Mesothelial cell of epicardium (in vitro differentiated cells): ENCODE measurements at regions not wholly inside any gene's neighbourhood (a gene's known extent, or its start where the extent isn't known, plus 50 kb on each side); places are given as distances from the start of the nearest gene placed in this dataset.
A peak's percentile ranks its signal among the peaks of the same experiment; 100 is the strongest.
"Not testable (repeated sequence)": the region's sequence is repeated elsewhere in the genome, so short reads cannot be mapped to it uniquely, and the experiment has no call there.

Source experiments
- DNase-seq, 2 experiments: peaks; one replicate each; pipeline ENCODE4 v3.0.0; 2021; ENCODE audit warnings: low spot score in 2 of 2; ENCODE audit not compliant: unreplicated experiment in 2 of 2
- H3K27ac Mint-ChIP-seq: 2 replicates; pipeline ENCODE4 v1.8.0; 2021; ENCODE audit warnings: mixed read lengths
- H3K27me3 Mint-ChIP-seq: 2 replicates; pipeline ENCODE4 v1.8.0; 2021; ENCODE audit warnings: low read depth, mixed read lengths
- H3K36me3 Mint-ChIP-seq: 2 replicates; pipeline ENCODE4 v1.8.0; 2021; ENCODE audit warnings: mixed read lengths
- H3K4me1 Mint-ChIP-seq: 2 replicates; pipeline ENCODE4 v1.8.0; 2021; ENCODE audit warnings: mixed read lengths
- H3K4me3 Mint-ChIP-seq: 2 replicates; pipeline ENCODE4 v1.8.0; 2021; ENCODE audit warnings: mild to moderate bottlenecking, moderate library complexity, mixed read lengths
- H3K9me3 Mint-ChIP-seq: 2 replicates; pipeline ENCODE4 v1.8.0; 2021; ENCODE audit warnings: mixed read lengths
- TF ChIP-seq, protein P1 (sequence below): fragments of 200-600 bp; sonication (generic); IDR thresholded peaks from one replicate; pipeline ENCODE4 v1.5.0; 2021; ENCODE audit warnings: antibody characterized with exemption; ENCODE audit not compliant: unreplicated experiment

DNA sequence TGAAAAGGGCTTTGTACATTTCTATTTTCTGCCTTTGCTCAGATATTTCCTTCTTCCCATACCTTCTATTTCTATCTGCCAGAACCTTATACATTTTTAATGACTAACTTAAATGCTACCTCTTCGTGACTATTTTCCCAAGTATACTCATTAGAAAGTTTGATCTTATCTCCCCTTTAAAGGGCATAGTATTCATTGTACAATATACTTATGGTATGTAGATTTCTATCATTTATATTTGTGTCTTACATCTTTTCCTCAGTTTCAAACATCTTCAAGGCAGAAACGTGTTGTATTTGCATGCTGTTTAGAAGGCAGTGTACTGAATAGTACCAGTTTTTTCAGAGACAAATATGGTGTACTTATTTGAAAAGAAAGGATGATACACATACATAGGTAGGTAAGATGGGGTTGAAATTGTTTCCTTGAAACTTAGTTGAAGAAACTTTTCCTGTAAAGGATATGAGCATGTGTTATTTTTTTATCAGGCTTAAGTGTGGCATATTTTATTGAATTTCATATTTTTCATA, 518.1 kb upstream of the NUDT12 start:
- H3K36me3 Mint-ChIP-seq: no peaks in the 10 kb centered on the region
- peaks cover 4% of the 10 kb centered on the region for H3K9me3 Mint-ChIP-seq
- H3K4me3 Mint-ChIP-seq: no peak overlapping the region
- H3K27ac Mint-ChIP-seq: no peak overlapping the region
- DNase-seq: no peak
- H3K27me3 Mint-ChIP-seq: no peaks in the 10 kb centered on the region
- TF ChIP-seq, protein P1, sequence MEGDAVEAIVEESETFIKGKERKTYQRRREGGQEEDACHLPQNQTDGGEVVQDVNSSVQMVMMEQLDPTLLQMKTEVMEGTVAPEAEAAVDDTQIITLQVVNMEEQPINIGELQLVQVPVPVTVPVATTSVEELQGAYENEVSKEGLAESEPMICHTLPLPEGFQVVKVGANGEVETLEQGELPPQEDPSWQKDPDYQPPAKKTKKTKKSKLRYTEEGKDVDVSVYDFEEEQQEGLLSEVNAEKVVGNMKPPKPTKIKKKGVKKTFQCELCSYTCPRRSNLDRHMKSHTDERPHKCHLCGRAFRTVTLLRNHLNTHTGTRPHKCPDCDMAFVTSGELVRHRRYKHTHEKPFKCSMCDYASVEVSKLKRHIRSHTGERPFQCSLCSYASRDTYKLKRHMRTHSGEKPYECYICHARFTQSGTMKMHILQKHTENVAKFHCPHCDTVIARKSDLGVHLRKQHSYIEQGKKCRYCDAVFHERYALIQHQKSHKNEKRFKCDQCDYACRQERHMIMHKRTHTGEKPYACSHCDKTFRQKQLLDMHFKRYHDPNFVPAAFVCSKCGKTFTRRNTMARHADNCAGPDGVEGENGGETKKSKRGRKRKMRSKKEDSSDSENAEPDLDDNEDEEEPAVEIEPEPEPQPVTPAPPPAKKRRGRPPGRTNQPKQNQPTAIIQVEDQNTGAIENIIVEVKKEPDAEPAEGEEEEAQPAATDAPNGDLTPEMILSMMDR: no peak
- no peaks in the 10 kb centered on the region for H3K4me1 Mint-ChIP-seq

DNA sequence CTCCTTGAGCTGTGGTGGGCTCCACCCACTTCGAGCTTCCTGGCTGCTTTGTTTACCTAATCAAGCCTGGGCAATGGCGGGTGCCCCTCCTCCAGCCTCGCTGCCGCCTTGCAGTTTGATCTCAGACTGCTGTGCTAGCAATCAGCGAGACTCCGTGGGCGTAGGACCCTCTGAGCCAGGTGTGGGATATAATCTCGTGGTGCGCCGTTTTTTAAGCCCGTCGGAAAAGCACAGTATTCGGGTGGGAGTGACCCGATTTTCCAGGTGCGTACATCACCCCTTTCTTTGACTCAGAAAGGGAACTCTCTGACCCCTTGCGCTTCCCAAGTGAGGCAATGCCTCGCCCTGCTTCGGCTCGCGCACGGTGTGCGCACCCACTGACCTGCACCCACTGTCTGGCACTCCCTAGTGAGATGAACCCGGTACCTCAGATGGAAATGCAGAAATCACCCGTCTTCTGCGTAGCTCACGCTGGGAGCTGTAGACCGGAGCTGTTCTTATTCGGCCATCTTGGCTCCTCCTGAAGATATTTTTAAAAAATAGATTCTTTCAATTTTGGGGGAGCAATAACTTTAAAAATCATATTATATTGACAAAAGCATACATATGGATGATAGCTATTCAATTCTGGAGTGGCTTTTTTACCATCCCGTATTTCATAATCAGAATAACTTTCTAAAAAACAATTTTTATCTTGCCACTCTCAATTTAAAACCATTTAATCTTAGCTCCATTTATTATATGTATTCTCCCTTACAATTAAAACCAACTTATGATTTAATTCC, 517.5 kb upstream of the NUDT12 start:
- DNase-seq, H3K4me3 Mint-ChIP-seq, H3K27ac Mint-ChIP-seq, H3K27me3 Mint-ChIP-seq, H3K9me3 Mint-ChIP-seq, H3K36me3 Mint-ChIP-seq, H3K4me1 Mint-ChIP-seq: not testable (repeated sequence)

DNA sequence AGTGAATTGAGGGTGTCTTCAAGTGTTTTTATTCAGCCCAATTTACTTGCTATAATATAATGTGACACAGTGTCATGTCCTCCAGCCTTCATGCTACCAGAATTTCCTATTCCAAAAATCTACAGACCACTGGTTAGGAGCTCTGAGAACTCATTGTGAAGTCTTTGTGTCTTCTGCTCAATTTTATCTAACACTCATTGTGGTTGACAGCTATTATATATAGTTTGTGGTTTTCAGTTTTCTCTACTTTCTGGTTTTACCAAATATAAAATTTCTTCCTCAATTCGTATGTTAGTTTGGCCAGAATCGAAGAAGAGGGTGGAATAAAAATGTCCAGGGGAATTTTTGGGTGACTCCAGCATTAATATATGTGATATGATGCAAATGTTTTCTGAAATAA, 509.3 kb upstream of the NUDT12 start:
- H3K4me3 Mint-ChIP-seq: no peak overlapping the region
- TF ChIP-seq, protein P1: no peak
- no peak for DNase-seq
- no peaks in the 10 kb centered on the region for H3K4me1 Mint-ChIP-seq
- H3K27me3 Mint-ChIP-seq: no peaks in the 10 kb centered on the region
- peaks cover 4% of the 10 kb centered on the region for H3K9me3 Mint-ChIP-seq
- no peak overlapping the region for H3K27ac Mint-ChIP-seq
- H3K36me3 Mint-ChIP-seq: no peaks in the 10 kb centered on the region

DNA sequence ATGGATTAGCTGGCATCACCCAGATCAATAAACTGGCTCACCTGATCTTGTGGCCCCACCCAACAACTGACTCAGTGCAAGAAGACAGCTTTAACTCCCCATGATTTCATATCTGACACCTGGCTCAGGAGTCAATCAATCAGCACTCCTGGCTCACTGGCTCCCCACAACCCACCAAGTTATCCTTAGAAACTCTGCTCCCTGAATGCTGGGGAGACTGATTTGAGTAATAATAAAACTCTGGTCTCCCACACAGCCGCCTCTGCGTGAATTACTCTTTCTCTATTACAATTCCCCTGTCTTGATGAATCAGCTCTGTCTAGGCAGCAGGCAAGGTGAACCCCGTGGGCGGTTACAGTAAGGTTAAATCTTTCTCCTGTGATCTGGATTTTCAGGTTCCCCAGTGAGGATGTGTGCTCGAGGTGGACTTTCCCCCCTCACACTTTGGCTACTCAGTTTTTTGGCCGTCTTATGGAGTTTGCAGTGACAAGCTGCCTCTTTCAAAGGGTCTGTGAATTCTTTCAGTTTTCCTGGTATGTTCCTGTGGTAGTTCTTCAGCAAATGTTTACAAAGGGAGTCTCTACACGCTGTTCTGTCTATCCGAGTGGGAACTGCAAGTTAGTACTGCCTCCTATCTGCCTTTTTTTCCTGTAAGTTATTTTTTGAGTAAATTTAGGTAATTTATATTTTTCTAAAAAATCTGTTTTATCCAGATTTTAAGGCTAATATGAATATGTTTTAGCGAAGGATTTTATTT, 500.2 kb upstream of the NUDT12 start:
- H3K36me3 Mint-ChIP-seq: peaks cover 3% of the 10 kb centered on the region
- DNase-seq: no peak
- H3K4me3 Mint-ChIP-seq: peak overlapping the region; percentile 33
- H3K27me3 Mint-ChIP-seq: no peaks in the 10 kb centered on the region
- H3K4me1 Mint-ChIP-seq: peaks cover 7% of the 10 kb centered on the region
- TF ChIP-seq, protein P1: no peak
- peak overlapping the region; percentile 82 for H3K27ac Mint-ChIP-seq
- peaks cover 14% of the 10 kb centered on the region for H3K9me3 Mint-ChIP-seq

DNA sequence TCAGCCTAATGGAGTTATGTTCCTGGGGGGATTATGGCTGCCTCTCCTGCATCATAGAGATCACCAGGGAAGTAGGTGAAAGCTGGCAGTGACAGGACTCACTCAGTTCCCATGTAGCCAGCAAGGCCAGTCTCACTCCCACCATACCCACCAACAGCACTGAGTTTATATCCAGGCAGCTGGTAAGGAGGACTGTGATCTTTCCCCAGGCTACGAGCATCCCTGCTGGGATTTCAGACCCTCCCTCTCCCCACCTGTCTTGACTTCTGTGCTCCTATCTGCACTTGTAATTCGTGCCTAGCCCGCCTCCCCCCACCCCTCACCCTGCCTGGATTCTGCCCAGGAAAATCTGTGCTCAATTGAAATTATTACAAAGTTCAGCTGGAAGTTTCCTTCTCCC, 499.1 kb upstream of the NUDT12 start:
- no peak for DNase-seq
- H3K36me3 Mint-ChIP-seq: peaks cover 3% of the 10 kb centered on the region
- H3K27me3 Mint-ChIP-seq: no peaks in the 10 kb centered on the region
- TF ChIP-seq, protein P1: no peak
- H3K27ac Mint-ChIP-seq: no peak overlapping the region
- no peak overlapping the region for H3K4me3 Mint-ChIP-seq
- peaks cover 16% of the 10 kb centered on the region for H3K9me3 Mint-ChIP-seq
- peaks cover 7% of the 10 kb centered on the region for H3K4me1 Mint-ChIP-seq

DNA sequence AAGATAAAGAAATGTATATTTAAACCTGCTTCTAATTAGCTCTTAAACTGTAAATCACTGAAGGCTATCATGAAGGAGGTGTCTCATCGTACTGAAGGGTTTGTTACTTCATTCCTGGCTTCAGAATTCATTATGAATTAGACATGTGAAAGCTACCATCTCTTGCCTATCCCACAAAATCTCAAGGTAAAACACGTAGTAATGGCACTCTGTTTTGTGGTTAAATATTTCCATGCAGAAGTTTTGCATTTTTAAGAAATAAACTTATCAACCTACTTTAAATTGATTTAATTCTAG, 490.7 kb upstream of the NUDT12 start:
- H3K36me3 Mint-ChIP-seq: no peaks in the 10 kb centered on the region
- DNase-seq: no peak
- no peaks in the 10 kb centered on the region for H3K27me3 Mint-ChIP-seq
- TF ChIP-seq, protein P1: no peak
- H3K4me1 Mint-ChIP-seq: peaks cover 22% of the 10 kb centered on the region
- H3K9me3 Mint-ChIP-seq: peaks cover 7% of the 10 kb centered on the region
- no peak overlapping the region for H3K4me3 Mint-ChIP-seq
- no peak overlapping the region for H3K27ac Mint-ChIP-seq
